ENCODE measurements at regions not wholly inside any gene's neighbourhood (a gene's known extent, or its start where the extent isn't known, plus 50 kb on each side); places are given as distances from the start of the nearest gene placed in this dataset.

DNA sequence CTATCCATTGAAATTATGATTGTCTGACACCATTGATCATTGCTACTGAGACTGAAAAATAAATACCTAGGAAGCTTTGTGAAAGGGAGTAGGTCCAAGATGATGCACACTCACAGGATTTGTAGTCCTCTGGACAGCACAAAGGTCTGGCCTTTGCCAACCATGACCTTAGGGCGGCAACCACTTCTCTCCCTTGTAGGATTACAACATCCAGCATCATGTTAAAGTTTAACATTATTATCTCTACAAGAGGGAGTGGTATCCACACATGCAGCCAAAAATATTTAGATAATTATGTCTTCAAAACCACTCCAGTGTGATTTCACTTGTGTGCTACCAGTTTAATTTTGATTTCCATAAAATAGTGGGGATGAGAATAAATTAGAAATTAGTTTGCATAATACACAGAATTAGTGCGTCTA lies 51.1 kb upstream of the NHSL1 start:
- DNase-seq = no peak

DNA sequence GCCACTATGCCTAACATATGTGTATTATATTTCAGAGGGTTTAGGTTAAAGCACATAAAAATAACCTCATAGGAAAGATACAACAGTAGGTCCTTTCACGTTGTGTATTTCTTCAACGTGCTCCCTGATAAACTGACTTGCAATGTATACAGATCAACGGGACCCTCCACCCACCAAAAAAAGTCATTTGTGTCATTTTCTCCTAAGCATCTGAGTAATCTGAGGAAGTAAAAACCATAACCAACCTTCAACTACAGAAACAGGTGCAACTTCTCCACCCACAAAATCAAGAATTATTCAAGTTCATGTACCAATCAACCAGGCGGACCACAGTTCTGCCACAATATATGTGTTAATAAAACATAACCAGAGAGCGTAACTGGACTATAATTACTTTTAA lies 54.9 kb upstream of the NHSL1 start:
- DNase-seq = no peak

DNA sequence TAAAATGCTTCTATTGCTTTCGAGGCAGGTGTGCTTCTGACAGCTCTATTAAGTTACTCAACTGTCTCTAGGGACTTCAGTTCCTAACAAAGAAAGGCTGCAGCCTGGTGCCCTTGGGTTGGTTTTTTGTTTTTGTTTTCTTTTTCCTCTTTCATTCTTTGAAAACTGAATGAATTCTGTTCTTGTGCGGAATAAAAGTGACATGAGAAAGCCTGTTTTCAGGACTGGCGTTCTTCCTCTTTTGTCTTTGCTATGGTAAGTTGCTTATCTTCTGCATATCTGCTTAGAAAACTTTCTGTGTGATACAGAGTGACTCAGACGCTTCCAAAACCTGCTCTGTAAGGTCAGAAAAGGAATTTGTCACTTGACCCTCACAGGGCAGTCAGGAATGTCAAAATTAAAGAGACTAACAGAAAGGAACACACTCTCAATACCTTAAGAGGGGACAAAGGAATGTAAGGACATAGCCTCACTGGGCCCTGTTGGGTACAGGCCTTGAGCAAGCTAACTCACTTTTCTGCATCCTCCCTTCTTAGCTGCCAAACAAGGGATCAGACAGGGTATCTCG lies 56.2 kb upstream of the NHSL1 start:
- DNase-seq = peak; percentile 25

DNA sequence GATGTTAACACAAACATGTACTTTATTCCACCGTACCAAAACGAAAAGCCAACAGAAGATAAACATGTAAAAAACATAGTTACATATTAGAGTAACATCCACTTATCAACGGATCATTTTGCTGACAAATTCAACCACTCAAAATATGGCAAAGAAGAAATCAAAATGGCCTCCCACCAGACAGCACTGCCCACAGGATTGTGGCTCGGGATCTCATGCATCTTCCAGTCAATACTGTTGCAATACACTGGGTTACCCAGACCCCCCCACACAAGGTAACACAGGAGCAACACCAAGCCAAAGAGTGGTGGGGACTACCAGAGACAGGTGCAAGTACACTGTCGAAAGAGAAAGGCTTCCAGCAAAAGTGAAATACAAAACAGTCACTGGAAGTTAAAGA lies 57.9 kb upstream of the NHSL1 start:
- no peak for DNase-seq

DNA sequence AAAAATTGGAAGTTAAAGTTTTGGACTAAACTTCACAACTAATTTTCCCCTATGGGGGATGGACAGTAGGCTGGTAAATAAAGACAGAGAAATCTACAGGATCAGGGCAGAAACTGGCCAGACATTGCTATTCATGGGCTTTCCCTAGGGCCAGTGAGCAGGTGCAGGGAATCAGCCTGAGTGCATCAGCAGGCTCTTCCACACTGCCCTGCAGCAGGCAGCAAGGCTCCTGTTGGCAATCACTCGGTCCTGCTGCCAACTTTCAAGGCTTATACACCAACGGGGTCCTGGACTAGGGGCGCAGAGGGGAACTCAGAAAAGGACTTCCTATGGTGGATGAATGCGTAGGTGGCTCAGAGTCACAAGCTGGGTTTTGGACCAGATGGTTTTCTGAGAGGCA lies 59.8 kb upstream of the NHSL1 start:
- DNase-seq = no peak

DNA sequence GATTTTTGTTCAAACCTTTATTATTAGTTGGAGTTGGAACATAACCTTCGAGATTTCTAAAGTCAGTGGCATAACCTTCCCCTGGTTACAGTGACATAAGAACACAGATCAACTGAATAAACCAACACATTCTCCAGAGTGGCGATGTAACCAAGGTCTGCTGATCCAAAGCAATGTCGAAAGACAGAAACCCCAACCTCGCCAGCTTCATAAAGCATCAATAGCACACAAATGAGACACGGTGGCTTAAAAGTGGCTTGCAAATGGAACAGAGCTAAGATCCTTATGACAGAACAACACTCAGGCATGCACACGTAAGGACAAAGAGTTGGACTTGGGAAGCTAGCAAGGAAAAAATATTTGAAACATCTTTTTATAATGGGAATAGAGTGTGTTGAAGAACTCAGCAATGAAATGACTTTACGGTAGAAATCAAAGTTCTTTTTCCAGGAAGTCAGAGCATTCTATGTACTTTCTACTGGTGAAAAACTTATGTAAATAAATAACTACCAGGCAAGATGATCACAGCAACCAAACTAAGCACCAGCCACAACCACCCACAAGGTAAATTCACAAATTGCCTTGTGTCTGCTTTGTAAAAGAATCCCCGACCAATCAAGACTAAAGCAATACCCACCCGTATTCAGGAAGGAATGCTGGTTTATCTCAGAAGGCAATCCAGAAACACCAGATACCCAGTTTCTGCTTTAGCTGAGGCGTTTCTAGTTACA lies 61.0 kb upstream of the NHSL1 start:
- DNase-seq = no peak

DNA sequence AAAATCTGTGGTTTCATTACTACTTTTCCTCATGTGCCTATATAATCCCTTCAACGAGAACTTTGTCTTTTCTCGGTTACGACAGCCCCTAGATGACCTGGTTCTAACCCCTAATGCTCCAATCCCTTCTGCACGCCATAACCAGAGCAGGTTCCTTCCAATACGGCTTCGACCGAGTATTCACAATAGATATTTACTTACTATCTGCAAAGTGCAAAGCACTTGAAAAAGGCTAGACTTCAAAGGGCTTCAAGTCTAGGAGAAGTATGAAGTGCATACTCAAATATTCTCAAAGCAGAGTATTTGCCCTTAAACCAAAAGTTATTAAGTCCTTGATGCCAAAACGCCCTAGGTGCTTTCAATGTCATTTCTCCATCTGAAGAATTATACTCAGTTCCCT lies 63.4 kb upstream of the NHSL1 start:
- DNase-seq = no peak

DNA sequence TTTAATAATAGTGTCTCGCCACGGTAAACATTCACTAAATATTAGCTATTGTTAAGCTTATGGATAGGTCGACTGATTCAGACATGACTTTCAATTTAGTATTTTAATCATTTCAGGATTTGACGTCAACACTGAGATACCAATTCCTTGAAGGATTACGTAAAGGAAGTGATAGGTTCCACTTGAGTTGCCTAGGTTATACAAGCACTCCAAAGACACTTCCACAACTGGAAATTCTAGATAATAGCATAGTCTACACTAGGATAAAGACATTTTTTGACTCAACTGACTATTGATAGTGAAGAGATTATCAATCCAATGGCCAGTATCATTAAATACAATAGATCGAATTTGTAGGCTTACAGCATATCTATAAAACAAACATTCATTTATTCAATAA lies 63.9 kb upstream of the NHSL1 start:
- no peak for DNase-seq

DNA sequence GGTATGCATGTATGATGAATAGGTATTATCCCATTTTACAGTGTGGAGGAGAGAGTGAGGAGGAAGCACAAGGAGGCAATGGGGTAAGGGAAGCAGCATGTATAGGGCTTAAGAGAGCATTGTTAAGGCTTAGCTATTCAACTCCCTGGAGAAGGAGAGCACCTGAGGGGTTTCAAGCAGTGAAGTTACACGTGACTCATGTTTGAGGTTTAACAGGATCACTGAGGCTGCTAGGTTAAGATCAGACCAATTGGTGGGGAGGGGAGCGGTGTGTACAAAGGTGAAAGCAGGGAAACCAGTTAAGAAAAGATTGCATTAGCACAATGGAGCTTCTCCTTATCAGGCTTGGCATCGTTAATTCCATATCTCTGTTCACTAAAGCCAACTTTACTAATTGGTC lies 64.4 kb upstream of the NHSL1 start:
- DNase-seq = no peak

DNA sequence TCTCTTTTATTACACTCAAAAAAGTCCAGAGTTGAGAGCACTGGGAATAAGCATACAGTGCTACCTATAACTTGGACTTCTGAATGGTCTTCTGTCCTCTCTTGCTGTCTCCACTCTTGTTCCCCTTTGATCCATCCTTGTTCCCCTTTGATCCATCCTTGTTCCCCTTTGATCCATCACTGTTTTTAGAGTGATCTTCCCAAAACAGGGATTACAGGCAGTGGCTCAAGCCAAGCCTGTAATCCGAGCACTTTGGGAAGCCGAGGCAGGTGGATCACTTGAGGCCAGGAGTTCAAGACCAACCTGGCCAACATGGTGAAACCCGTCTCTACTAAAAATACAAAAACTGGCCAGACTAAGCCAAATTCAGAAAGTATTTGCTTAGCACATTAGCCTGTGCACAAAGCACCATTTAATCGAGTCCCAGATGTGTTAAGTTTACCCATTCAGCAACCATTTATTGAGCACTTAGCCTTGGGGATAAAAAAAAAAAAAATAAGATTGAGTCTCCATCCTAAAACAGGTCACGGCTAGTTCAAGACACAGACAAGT lies 65.0 kb upstream of the NHSL1 start:
- no peak for DNase-seq

DNA sequence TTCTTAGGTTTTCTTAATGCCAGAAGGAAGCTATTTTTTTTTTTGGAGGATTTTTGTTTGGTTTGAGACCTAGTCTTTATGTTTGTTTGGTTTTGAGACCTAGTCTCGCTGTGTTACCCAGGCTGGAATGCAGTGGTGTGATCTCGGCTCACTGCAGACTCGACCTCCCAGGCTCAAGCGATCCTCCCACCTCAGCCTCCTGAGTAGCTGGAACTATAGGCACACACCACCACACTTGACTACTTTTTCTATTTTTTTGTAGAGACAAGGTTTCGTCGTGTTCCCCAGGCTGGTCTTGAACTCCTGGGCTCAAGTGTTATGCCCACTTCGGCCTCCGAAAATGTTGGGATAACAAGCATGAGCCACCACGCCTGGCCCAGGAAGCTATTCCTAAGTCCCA lies 67.8 kb upstream of the NHSL1 start:
- DNase-seq = no peak

DNA sequence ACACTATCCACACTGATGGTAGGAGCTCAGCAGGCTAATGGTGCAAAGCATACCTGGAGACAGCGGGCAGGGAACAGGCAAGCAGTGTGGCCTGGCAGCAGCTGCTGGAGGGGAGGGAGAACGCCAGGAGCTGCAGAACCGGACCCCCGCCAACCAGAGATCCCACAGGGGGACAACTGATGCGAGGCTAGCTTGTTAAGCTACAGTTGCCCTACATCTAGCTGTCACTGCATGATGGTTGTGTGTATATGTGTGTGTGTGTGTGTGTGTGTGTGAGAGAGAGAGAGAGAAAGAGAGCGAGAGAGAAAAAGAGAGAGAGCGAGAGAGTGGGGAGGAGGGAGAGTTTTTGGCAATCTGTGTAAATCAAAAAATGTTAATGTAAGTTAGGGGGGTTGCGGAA lies 69.7 kb upstream of the NHSL1 start:
- DNase-seq = no peak

DNA sequence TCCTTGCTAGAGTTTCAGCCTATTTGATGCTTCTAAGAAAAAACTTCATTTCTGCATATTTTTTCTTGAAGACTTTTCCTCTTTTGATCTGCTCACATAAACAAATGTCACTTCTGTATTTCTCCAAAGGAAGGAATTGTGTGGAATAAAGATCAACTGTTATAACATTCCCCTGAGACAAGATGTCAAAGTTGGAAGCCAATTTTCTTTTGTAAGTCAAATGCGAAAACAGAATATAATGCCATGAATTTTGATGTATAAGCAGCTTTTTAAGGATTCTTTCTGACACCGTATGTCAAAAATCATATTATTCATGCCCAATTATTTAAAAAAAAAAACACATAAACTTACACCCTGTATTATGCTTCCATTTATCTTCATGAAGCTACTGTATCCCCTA lies 70.3 kb upstream of the NHSL1 start:
- DNase-seq = no peak

DNA sequence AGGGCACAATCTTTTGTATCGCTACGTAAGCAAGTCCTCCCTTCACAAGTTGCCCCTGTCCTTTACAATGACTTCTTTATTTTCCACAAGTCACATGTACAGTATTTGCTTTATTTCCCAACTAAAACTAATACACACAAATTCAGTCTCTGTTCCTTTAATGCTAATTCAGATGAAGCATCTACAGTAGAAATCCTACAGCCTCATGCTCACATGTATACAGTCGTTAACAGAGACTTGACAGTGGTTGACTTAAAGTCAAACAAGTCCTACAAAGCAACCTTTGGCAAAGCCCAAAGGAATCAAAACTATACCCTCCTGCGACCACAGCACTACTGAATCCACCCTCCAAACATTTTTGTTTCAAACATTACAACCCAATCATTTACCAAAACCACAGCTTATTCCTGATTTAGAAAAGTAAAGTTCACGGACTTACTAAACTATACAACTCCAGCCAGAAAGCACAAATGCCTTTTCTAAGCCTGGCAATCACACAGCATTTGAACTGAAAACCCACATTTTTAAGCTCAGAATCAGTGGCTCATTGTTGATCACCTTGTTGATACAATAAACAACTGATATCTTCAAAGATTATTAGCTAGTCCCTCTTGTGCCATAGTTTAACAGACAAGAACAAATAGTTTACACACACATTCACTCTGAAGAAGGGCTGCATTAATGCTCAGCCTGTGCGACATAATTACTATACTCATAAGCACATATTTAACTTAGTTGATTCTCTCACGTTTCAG lies 70.9 kb upstream of the NHSL1 start:
- DNase-seq = no peak

DNA sequence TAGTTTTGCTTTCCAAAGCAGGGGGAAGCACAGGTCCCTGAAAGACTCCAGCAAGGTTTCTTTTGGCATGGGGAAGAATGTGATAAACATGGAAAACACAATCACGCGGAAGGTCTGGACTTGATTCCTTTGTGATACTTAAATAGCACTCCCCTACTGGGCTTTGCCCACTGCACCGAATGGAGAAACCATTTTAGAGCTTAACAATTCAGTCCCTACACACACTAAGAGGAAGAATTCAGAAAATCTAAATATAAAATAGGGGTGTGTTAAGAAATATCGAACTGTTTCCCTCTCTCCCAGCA lies 71.4 kb upstream of the NHSL1 start:
- no peak for DNase-seq

DNA sequence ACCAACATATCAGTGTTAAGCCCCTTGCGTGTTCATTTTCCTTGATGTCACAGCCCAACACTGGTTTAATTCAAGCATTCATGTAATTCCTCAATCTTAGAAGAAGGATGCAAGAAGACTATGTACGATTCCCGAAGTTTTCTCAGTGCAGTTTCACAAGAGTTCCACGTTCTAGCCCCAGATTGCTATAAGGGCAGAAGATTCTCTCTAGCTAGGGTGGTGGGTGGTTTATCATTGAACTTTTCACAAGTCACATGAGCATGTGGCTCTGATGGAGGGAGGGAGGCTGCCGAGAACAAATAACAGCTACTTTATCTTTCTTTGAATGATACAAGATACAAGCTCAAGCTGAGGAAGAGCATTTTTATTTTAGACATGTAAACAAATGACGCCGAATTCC lies 71.9 kb upstream of the NHSL1 start:
- DNase-seq = no peak

DNA sequence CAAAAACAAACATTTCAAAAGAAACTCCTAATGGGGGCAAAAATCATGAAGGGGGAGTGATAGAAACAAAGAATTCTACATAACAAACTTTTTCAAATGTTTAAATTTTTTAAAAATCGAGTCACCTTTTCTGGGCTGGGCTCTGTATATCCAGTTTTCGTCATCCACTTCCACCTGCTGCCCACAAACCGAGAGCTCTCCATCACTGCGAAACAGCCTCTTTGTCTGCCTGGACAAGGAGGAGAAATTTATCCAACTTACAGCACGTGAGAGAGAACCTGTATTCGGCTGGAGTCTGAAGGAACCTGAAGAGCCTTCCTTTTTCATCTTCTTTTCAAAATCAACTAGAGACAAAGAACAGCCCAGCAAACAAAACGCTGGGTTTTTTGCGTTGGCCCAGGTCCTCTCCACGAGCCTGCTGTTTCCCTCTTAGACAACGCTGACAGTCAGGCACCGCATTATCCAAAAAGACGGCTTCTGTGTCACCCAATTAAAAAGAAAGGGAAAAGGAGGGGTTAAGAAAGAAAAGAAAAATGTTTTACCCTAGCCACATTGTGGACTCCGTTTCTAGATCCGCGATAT lies 72.4 kb upstream of the NHSL1 start:
- DNase-seq = no peak

DNA sequence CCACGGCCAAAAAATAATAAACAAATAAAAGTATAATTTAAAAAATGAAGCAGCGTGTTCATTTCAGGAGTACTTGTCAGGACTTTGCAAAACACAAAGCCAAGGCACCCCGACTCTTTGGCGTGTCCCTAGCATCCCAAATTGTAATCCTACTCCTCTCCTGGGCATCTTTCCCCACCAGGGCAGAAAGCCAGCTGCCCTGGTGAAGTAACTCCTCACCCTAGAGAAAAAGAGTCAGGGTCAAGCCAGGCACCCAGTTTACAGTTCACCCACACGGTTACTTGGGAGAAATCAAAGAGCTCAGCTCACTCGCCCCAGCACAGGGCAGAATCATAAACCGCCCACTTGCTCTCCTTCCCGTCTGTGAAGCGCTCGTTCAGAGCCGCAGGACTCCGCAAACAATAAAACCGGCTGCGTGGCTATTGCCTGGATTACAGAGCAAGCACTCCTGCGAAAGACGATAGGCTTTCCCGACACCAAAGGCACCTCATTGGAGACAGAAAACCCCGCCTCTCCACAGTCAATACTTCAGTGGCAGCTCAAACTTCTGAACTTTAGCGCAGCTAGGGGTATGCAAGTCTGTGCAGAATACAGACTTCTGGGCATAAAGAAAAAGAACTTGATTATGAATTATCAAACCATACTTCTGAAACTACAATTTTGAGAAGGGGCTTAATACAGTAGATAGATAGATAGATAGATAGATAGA lies 73.0 kb upstream of the NHSL1 start:
- peak; percentile 43 for DNase-seq

DNA sequence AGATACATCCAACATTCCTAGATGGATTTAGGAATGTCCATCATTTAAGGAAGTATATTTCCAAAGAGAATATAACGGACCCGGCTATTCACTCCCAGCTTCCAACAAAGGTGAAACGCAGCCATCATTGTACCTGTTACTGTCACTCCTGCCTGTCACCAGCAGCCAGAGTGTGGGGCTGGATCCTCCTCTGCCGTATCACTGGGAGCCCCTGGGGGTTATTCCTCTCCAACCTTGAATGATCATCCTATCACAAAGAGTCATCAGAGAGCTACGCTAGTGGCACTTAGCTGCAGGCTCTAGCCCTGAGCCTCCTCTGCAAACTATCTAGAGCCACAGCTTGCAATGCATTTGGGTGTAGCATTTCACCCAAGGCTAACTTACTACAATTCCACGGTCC lies 73.6 kb upstream of the NHSL1 start:
- no peak for DNase-seq

DNA sequence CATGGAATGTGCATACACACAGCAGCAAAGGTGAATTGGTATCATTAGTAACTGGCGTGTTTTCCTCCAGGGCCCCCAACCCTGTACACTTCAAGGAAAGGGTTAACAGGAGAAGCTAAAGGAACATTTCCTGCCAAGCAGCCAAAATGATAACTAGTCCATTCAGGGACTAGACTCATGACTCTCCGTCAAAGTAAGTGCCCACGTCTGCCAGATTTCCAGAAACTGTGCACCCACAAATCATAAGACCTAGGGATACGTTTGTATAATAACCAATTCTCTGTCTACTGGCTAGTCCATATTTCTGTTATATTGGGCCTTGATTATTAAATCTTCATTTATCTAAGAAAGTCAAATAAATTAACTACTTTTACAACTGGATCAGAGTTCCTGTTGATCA lies 76.0 kb upstream of the NHSL1 start:
- no peak for DNase-seq

DNA sequence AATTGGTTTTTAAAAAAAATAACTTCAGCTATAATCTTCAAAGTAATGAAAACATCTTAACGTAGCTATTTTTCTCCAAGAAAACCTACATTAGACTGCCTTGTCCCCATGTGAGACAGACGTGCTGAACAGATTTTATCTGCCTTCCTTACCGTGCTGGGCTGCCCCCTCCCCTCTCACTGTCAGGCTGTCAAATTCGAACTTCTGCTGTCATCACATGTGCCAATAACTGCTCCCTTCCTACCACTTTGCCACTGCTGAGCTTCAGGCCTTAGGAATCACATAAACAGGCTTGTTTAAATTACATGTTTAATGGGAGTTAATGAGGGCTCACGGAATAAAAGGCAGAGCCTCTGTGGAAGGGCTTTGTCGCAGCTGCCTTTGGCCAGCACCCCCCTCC lies 77.0 kb upstream of the NHSL1 start:
- DNase-seq = no peak

DNA sequence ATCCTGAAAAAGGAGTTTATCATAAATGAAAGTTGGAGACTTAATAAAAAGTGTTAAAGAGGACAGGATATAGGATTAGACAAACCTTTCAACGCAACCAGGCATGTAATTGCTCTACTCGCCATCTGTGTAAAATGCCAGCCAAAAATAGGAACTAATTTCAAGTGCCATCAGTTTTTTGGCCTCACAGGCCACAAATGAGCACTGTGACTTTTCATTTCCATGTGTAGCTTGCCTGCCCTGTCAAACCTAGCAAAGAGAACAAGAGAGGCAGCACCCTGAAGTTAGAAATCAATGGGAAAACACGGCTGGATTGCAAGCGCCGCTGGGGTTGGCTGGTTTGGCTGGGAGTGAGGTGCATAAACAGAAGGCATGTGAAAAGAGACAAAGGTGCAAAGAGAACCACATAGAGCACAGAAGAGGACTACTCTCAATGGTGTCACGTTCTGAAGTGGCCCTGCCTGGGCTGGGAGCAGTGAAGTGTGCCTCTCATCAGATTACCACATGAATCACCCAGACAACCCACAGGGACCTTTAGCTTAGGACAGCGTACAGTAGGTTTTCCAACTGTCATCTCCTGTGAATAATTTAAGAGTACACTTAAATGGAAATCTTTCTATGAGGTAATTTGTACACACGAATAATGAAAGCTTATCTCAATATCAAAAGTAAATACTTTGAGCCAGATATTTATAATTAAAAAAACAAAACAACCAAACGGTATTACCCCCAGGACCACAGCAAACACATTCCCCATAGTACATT lies 78.0 kb upstream of the NHSL1 start:
- peak; percentile 6 for DNase-seq

DNA sequence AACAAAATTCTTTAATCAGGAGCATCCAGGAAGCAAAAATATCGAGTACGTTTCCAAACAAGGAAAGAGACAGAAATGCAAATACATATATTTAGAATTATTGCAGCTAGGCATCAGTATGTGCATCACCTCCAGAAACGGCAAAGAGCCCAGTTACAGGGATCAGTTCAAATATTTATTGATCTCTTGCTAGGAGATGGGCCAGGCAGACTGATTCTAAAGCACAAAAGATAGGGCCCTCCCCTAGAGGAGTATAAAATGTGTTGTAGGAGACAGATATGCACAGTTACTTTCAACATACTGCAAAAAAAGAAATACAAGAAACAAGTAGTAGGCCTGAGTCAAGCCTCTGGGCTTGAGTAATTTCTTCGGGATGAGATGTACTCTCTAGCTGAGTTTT lies 80.7 kb upstream of the NHSL1 start:
- no peak for DNase-seq

Data from hematopoietic multipotent progenitor cell treated with erythropoietin and hydrocortisone succinate and interleukin-3 and kit ligand, for 6 days (in vitro differentiated cells).